ENCODE measurements at regions not wholly inside any gene's neighbourhood (a gene's known extent, or its start where the extent isn't known, plus 50 kb on each side); places are given as distances from the start of the nearest gene placed in this dataset.

GRCh38 chr14:84646786-84647500 lies 883.0 kb upstream of the FLRT2 start:
- Histone ChIP-seq H3K4me3 (ENCODE audit: low read depth, low read length) (no peak overlapping the region), H3K9me3 (ENCODE audit: control insufficient read depth, insufficient read depth, low read length) (no peaks in the 10 kb centered on the region), H3K27me3 (ENCODE audit: control insufficient read depth, insufficient read depth, low read length) (no peaks in the 10 kb centered on the region), H3K27ac (ENCODE audit: low read depth, low read length) (no peak overlapping the region)
- CTCF ChIA-PET = no interaction called here
- DNase-seq (ENCODE audit: low read depth, low spot score) = no peak
- POLR2A ChIA-PET = no interaction called here
- no peak for TF ChIP-seq CTCF (IDR thresholded peaks at IDR 0.05; ENCODE audit: low read depth, low read length)

- CTCF ChIA-PET = no interaction called here
- POLR2A ChIA-PET = no interaction called here
- no peak for TF ChIP-seq CTCF (IDR thresholded peaks at IDR 0.05; ENCODE audit: low read depth, low read length)
- no peak overlapping the region for H3K4me3 ChIP-seq (ENCODE audit: low read depth, low read length)
- no peaks in the 10 kb centered on the region for H3K27me3 ChIP-seq (ENCODE audit: control insufficient read depth, insufficient read depth, low read length)
- no peak for DNase-seq (ENCODE audit: low read depth, low spot score)
- no peak overlapping the region for H3K27ac ChIP-seq (ENCODE audit: low read depth, low read length)
- H3K9me3 ChIP-seq (ENCODE audit: control insufficient read depth, insufficient read depth, low read length) = peaks cover 3% of the 10 kb centered on the region; the same call in 1 of the 2 replicates
Measured at GRCh38 chr14:84655014-84655413, 874.9 kb upstream of the FLRT2 start.

- CTCF ChIA-PET = no interaction called here
- Histone ChIP-seq H3K4me3 (ENCODE audit: low read depth, low read length) (no peak overlapping the region), H3K9me3 (ENCODE audit: control insufficient read depth, insufficient read depth, low read length) (peaks cover 3% of the 10 kb centered on the region; the same call in 1 of the 2 replicates), H3K27me3 (ENCODE audit: control insufficient read depth, insufficient read depth, low read length) (no peaks in the 10 kb centered on the region), H3K27ac (ENCODE audit: low read depth, low read length) (no peak overlapping the region)
- DNase-seq (ENCODE audit: low read depth, low spot score) = no peak
- TF ChIP-seq CTCF (IDR thresholded peaks at IDR 0.05; ENCODE audit: low read depth, low read length) = no peak
- POLR2A ChIA-PET = no interaction called here
Measured at GRCh38 chr14:84657911-84658310, 872.0 kb upstream of the FLRT2 start.

- H3K27me3 ChIP-seq (ENCODE audit: control insufficient read depth, insufficient read depth, low read length) = no peaks in the 10 kb centered on the region
- ChIA-PET CTCF (no interaction called here), POLR2A (no interaction called here)
- TF ChIP-seq CTCF (IDR thresholded peaks at IDR 0.05; ENCODE audit: low read depth, low read length) = no peak
- no peak overlapping the region for H3K27ac ChIP-seq (ENCODE audit: low read depth, low read length)
- H3K4me3 ChIP-seq (ENCODE audit: low read depth, low read length) = no peak overlapping the region
- no peak for DNase-seq (ENCODE audit: low read depth, low spot score)
- no peaks in the 10 kb centered on the region; the same call in 1 of the 2 replicates for H3K9me3 ChIP-seq (ENCODE audit: control insufficient read depth, insufficient read depth, low read length)
Measured at GRCh38 chr14:84670796-84671195, 859.1 kb upstream of the FLRT2 start.

GRCh38 chr14:84671776-84672175 lies 858.2 kb upstream of the FLRT2 start:
- no peaks in the 10 kb centered on the region for H3K27me3 ChIP-seq (ENCODE audit: control insufficient read depth, insufficient read depth, low read length)
- no peak for TF ChIP-seq CTCF (IDR thresholded peaks at IDR 0.05; ENCODE audit: low read depth, low read length)
- no peak overlapping the region for H3K4me3 ChIP-seq (ENCODE audit: low read depth, low read length)
- ChIA-PET POLR2A (no interaction called here), CTCF (no interaction called here)
- H3K9me3 ChIP-seq (ENCODE audit: control insufficient read depth, insufficient read depth, low read length) = no peaks in the 10 kb centered on the region; the same call in 1 of the 2 replicates
- H3K27ac ChIP-seq (ENCODE audit: low read depth, low read length) = no peak overlapping the region
- no peak for DNase-seq (ENCODE audit: low read depth, low spot score)
